Osteoblast (primary cell): ENCODE measurements at regions not wholly inside any gene's neighbourhood (a gene's known extent, or its start where the extent isn't known, plus 50 kb on each side); places are given as distances from the start of the nearest gene placed in this dataset.
A peak's percentile ranks its signal among the peaks of the same experiment; 100 is the strongest.

Source experiments
- DNase-seq: peaks from one replicate; pipeline ENCODE4 v3.0.0; 2011; ENCODE audit warnings: low spot score, mixed read lengths; ENCODE audit not compliant: insufficient read length; ENCODE audit errors: missing footprints
- H2AFZ ChIP-seq: 2 replicates; pipeline ENCODE4 v1.6.0; 2011; ENCODE audit warnings: mild to moderate bottlenecking, low read length
- H3K27ac ChIP-seq: 2 replicates; pipeline ENCODE4 v1.5.1; 2011; ENCODE audit warnings: mild to moderate bottlenecking, low read depth, low read length, moderate library complexity
- H3K27me3 ChIP-seq: 2 replicates; pipeline ENCODE4 v1.6.0; 2012; ENCODE audit warnings: mild to moderate bottlenecking, control low read depth, inconsistent platforms, low read length, moderate library complexity; ENCODE audit not compliant: insufficient read depth
- H3K36me3 ChIP-seq: 2 replicates; pipeline ENCODE4 v1.5.1; 2011; ENCODE audit warnings: mild to moderate bottlenecking, low read length, control low read depth, moderate library complexity; ENCODE audit not compliant: insufficient read depth
- H3K4me1 ChIP-seq: 2 replicates; pipeline ENCODE4 v1.5.1; 2011; ENCODE audit warnings: mild to moderate bottlenecking, low read length, control low read depth, moderate library complexity; ENCODE audit not compliant: insufficient read depth
- H3K4me2 ChIP-seq: 2 replicates; pipeline ENCODE4 v1.6.0; 2011; ENCODE audit warnings: mild to moderate bottlenecking, low read length; ENCODE audit not compliant: insufficient read depth
- H3K4me3 ChIP-seq: fragments of 200-600 bp; sonication (generic); 3 replicates; pipeline ENCODE4 v1.5.1; 2012; ENCODE audit warnings: mild to moderate bottlenecking, low read length, inconsistent platforms; ENCODE audit not compliant: insufficient read depth
- H3K79me2 ChIP-seq: 2 replicates; pipeline ENCODE4 v1.6.0; 2012; ENCODE audit warnings: mild to moderate bottlenecking, low read length, control low read depth, inconsistent platforms; ENCODE audit not compliant: insufficient read depth
- H3K9me3 ChIP-seq: 2 replicates; pipeline ENCODE4 v1.5.1; 2011; ENCODE audit warnings: low read depth, low read length, control low read depth
- H4K20me1 ChIP-seq: 2 replicates; pipeline ENCODE4 v1.6.0; 2012; ENCODE audit warnings: mild to moderate bottlenecking, low read length, control low read depth; ENCODE audit not compliant: insufficient read depth
- TF ChIP-seq, protein P1 (sequence below): IDR thresholded peaks from 2 replicates; pipeline ENCODE4 v1.5.1; 2011; ENCODE audit warnings: mild to moderate bottlenecking, low read depth, low read length, moderate library complexity; ENCODE audit errors: extremely low read depth

DNA sequence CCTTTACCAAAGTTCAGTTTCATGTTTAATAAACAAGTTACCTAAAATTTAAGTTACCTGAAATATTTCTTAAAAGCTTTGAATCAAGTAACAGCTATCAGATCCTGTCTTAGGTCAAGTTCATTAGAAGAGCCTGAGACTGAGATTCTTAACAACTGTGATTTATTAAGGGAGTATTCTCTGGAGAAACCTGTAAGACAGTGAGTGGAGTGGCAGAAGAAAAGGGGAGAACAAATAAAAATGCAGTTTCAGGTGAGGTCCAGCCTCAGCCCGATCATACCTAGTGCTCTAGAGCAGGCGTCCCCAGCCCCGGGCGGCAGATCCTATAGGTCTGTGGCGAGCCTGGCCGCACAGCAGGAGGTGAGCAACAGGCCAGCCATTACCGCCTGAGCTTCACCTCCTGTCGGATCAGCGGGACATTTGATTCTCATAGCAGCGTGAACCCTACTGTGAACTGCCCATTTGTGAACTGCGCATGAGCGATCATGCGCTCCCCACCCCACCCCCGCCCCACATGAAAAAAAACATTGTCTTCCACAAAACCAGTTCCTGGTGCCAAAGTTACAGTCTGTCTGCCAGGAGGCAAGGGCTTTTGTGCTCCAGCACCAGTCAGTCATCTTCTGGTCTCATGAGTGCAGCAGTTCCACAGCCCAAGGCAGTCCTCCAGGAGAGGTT is 59.2 kb upstream of the ADGRB3 start:
- Histone ChIP-seq H3K4me2 (no peak overlapping the region), H2AFZ (no peak overlapping the region), H3K9me3 (no peaks in the 10 kb centered on the region)

DNA sequence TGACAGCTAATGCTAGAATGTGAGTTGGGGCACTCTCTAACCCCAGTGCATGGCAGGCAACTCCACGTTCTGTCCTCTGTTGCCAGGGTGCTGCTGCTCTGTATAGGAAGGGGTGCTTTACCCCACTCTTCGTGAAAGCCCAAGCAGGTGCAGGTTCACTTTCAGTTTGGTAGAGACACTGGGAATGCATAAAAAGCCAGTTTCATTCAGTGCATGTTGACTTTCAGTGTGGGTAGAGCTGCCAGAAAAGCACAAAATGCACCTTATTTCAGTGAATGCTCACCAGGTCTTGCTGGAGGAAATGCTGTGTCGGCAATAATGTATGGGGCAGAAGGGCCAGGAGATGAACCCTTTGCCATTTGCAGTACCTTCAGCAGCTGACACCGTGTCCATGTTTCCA is 62.1 kb upstream of the ADGRB3 start:
- Histone ChIP-seq H3K79me2 (no peaks in the 10 kb centered on the region), H3K27ac (no peak overlapping the region), H3K36me3 (no peaks in the 10 kb centered on the region), H3K4me2 (no peak overlapping the region), H4K20me1 (no peaks in the 10 kb centered on the region), H3K4me1 (no peaks in the 10 kb centered on the region), H2AFZ (no peak overlapping the region), H3K9me3 (no peaks in the 10 kb centered on the region), H3K4me3 (no peak overlapping the region), H3K27me3 (no peaks in the 10 kb centered on the region)
- no peak for DNase-seq
- TF ChIP-seq, protein P1, sequence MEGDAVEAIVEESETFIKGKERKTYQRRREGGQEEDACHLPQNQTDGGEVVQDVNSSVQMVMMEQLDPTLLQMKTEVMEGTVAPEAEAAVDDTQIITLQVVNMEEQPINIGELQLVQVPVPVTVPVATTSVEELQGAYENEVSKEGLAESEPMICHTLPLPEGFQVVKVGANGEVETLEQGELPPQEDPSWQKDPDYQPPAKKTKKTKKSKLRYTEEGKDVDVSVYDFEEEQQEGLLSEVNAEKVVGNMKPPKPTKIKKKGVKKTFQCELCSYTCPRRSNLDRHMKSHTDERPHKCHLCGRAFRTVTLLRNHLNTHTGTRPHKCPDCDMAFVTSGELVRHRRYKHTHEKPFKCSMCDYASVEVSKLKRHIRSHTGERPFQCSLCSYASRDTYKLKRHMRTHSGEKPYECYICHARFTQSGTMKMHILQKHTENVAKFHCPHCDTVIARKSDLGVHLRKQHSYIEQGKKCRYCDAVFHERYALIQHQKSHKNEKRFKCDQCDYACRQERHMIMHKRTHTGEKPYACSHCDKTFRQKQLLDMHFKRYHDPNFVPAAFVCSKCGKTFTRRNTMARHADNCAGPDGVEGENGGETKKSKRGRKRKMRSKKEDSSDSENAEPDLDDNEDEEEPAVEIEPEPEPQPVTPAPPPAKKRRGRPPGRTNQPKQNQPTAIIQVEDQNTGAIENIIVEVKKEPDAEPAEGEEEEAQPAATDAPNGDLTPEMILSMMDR: no peak

More for the DNA sequence above, 59.2 kb upstream of the ADGRB3 start:
- DNase-seq: peak; percentile 3
- Histone ChIP-seq H3K27me3 (no peaks in the 10 kb centered on the region), H4K20me1 (no peaks in the 10 kb centered on the region), H3K4me3 (no peak overlapping the region), H3K27ac (no peak overlapping the region), H3K36me3 (no peaks in the 10 kb centered on the region), H3K79me2 (no peaks in the 10 kb centered on the region), H3K4me1 (no peaks in the 10 kb centered on the region)
- TF ChIP-seq, protein P1: no peak

DNA sequence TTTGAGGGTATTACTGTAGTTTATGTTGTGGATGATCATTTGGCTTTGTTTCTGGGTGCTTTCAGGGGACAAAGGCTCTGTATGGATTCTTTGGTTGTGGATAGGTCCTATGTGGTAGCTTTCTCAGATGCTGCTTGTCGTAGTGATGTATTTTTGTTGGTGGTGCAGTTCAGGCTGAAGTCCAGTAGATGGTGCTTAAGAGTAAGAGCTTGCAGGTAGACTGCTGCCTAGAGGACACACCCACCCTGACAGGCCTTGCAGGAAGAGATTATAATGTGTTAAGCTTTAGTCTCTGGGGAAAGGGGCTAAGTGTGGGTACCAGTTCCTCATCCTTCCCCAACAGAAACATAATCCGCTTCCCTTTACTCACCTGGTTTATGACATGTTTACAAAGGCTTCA is 62.6 kb upstream of the ADGRB3 start:
- Histone ChIP-seq H3K4me3 (no peak overlapping the region), H2AFZ (no peak overlapping the region), H3K4me1 (no peaks in the 10 kb centered on the region), H3K27me3 (no peaks in the 10 kb centered on the region), H3K79me2 (no peaks in the 10 kb centered on the region), H4K20me1 (no peaks in the 10 kb centered on the region), H3K36me3 (no peaks in the 10 kb centered on the region), H3K27ac (no peak overlapping the region), H3K9me3 (peaks cover 2% of the 10 kb centered on the region), H3K4me2 (no peak overlapping the region)
- TF ChIP-seq, protein P1: no peak
- DNase-seq: no peak

DNA sequence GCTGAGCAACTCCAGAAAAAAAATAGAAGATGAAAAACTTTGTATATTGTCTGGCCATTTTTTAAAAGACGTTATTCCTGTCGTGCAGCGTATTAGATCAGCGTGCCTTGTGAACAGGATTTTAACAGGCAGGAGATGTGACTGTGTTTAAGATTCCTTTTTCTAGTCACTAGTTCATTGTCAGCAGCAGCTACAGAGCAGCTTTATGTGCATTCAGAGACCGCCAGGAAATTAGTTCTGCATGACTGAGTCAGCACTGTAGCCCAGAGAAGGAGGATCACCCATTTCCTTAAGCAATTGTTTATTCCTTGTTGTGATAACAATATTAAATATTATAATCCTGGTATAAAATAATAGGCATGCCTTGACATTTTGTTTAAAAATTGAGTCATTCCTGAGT is 75.4 kb upstream of the ADGRB3 start:
- TF ChIP-seq, protein P1: no peak
- peaks cover 3% of the 10 kb centered on the region for H3K9me3 ChIP-seq
- H3K36me3 ChIP-seq: no peaks in the 10 kb centered on the region
- no peak overlapping the region for H3K27ac ChIP-seq
- DNase-seq: peak; percentile 37
- H2AFZ ChIP-seq: no peak overlapping the region
- H3K79me2 ChIP-seq: no peaks in the 10 kb centered on the region
- no peaks in the 10 kb centered on the region for H3K4me1 ChIP-seq
- H3K27me3 ChIP-seq: no peaks in the 10 kb centered on the region
- H4K20me1 ChIP-seq: no peaks in the 10 kb centered on the region
- no peak overlapping the region for H3K4me2 ChIP-seq
- H3K4me3 ChIP-seq: no peak overlapping the region
